Astrocyte (in vitro differentiated cells and primary cell): ENCODE measurements at regions not wholly inside any gene's neighbourhood (a gene's known extent, or its start where the extent isn't known, plus 50 kb on each side); places are given as distances from the start of the nearest gene placed in this dataset.

Experiments
- EZH2 ChIP-seq: IDR thresholded peaks from 2 replicates; pipeline ENCODE4 v1.6.1; 2012; ENCODE audit warnings: mild to moderate bottlenecking, low read length, inconsistent platforms; ENCODE audit not compliant: insufficient read depth
- TF ChIP-seq, protein P1 (sequence below): IDR thresholded peaks from 2 replicates; pipeline ENCODE4 v1.5.1; 2011; ENCODE audit warnings: low read depth, mild to moderate bottlenecking, inconsistent platforms, low read length, moderate library complexity; ENCODE audit not compliant: insufficient read depth

GRCh38 chrX:45329217-45329616, 128.5 kb upstream of the DIPK2B start:
- TF ChIP-seq, protein P1, sequence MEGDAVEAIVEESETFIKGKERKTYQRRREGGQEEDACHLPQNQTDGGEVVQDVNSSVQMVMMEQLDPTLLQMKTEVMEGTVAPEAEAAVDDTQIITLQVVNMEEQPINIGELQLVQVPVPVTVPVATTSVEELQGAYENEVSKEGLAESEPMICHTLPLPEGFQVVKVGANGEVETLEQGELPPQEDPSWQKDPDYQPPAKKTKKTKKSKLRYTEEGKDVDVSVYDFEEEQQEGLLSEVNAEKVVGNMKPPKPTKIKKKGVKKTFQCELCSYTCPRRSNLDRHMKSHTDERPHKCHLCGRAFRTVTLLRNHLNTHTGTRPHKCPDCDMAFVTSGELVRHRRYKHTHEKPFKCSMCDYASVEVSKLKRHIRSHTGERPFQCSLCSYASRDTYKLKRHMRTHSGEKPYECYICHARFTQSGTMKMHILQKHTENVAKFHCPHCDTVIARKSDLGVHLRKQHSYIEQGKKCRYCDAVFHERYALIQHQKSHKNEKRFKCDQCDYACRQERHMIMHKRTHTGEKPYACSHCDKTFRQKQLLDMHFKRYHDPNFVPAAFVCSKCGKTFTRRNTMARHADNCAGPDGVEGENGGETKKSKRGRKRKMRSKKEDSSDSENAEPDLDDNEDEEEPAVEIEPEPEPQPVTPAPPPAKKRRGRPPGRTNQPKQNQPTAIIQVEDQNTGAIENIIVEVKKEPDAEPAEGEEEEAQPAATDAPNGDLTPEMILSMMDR: no peak
- TF ChIP-seq EZH2: no peak
